K562 (cell line): ENCODE measurements at regions not wholly inside any gene's neighbourhood (a gene's known extent, or its start where the extent isn't known, plus 50 kb on each side); places are given as distances from the start of the nearest gene placed in this dataset.
"Not testable (repeated sequence)": the region's sequence is repeated elsewhere in the genome, so short reads cannot be mapped to it uniquely, and the experiment has no call there.

ENCODE experiments used
- ATAC-seq: fragments of 200-7000 bp; cut with Tn5 transposase; 3 replicates; pipeline ENCODE4 v1.9.1; 2020; ENCODE audit warnings: moderate library complexity
- BruUV-seq: library from RNA; stranded (reverse); fragments of 400-500 nt; replicated peaks from 2 replicates; lab custom pipeline; 2021; lab: Mats Ljungman, UMichigan
- CTCF ChIA-PET: fragments of 300-600 bp; formaldehyde crosslinking; extraction: SDS; loops from one replicate; lab custom pipeline; 2021; ENCODE audit warnings: low intra/inter-chr PET ratio; lab: Yijun Ruan, JAX
- POLR2A ChIA-PET: fragments of 300-600, 350-650 bp; sonication (Branson Sonifier 250); formaldehyde crosslinking; extraction: SDS; loops from one replicate; lab custom pipeline; 2021; ENCODE audit warnings: antibody characterized with exemption, inconsistent platforms; lab: Yijun Ruan, JAX
- DNase-seq, 4 experiments: peaks; one replicate each; pipeline versions ENCODE4 v3.0.0 to v3.0.0-alpha.2; 2011 to 2018; ENCODE audit warnings: low spot score in 3 of 4, mixed read lengths in 3 of 4; ENCODE audit errors: extremely low read depth in 1 of 4
- FAIRE-seq: peaks from 2 replicates; lab custom pipeline; 2011; peaks lifted over from hg19 to GRCh38; lab: Jason Lieb, UNC
- H2AFZ ChIP-seq: 2 replicates; pipeline ENCODE4 v1.6.0; 2011; ENCODE audit warnings: low read depth, low read length, control low read depth, inconsistent platforms
- H3K27ac ChIP-seq: fragments of 200-600 bp; 3 replicates; pipeline ENCODE4 v1.8.0; 2011; ENCODE audit warnings: low read depth, mild to moderate bottlenecking, control low read depth, inconsistent platforms, low read length, moderate library complexity, mixed read lengths; ENCODE audit errors: extremely low read depth
- H3K27me3 ChIP-seq, 2 experiments: fragments of 300-600 bp in 1 of 2; 2 replicates in 1 of 2; 3 replicates in 1 of 2; pipeline versions ENCODE4 v1.6.0 to v1.8.0; 2011; ENCODE audit warnings: inconsistent platforms in 2 of 2, low read length in 2 of 2, mild to moderate bottlenecking in 1 of 2, mixed read lengths in 1 of 2, moderate library complexity in 1 of 2; ENCODE audit not compliant: control insufficient read depth in 2 of 2, insufficient read depth in 2 of 2
- H3K36me3 ChIP-seq: fragments of 300-600 bp; 3 replicates; pipeline ENCODE4 v1.8.0; 2011; ENCODE audit warnings: mild to moderate bottlenecking, low read length, inconsistent platforms; ENCODE audit not compliant: control insufficient read depth, insufficient read depth
- H3K4me1 ChIP-seq, 2 experiments: fragments of 200-600 bp in 1 of 2; replicated peaks in 1 of 2; 2 replicates in 1 of 2; 3 replicates in 1 of 2; pipeline versions ENCODE4 v1.5.1 to v1.8.0; 2011; ENCODE audit warnings: inconsistent platforms in 2 of 2, low read length in 2 of 2, mild to moderate bottlenecking in 1 of 2, mixed read lengths in 1 of 2, moderate library complexity in 1 of 2; ENCODE audit not compliant: control insufficient read depth in 2 of 2, insufficient read depth in 2 of 2
- H3K4me2 ChIP-seq: 2 replicates; pipeline ENCODE4 v1.6.1; 2011; ENCODE audit warnings: low read length, control low read depth, inconsistent platforms, mixed read lengths; ENCODE audit not compliant: insufficient read depth
- H3K4me3 ChIP-seq: fragments of 200-600 bp; sonication (generic), shearing (Covaris generic); 2 replicates; pipeline ENCODE4 v1.5.1; 2016; ENCODE audit warnings: control low read depth, inconsistent platforms
- H3K79me2 ChIP-seq: fragments of 200-600 bp; 3 replicates; pipeline ENCODE4 v1.8.0; 2011; ENCODE audit warnings: low read length, inconsistent platforms; ENCODE audit not compliant: control insufficient read depth, insufficient read depth
- H3K9ac ChIP-seq, 2 experiments: 2 replicates each; pipeline versions ENCODE4 v1.6.0 to v1.6.1; 2011; ENCODE audit warnings: low read depth in 2 of 2, low read length in 2 of 2, control low read depth in 1 of 2, inconsistent platforms in 1 of 2, mild to moderate bottlenecking in 1 of 2, mixed read lengths in 1 of 2; ENCODE audit not compliant: insufficient read depth in 1 of 2
- H3K9me1 ChIP-seq: one replicate; pipeline ENCODE4 v1.6.0; 2011; ENCODE audit warnings: inconsistent platforms, mild to moderate bottlenecking, low read length, moderate library complexity; ENCODE audit not compliant: control insufficient read depth, insufficient read depth
- H3K9me3 ChIP-seq: replicated peaks from 2 replicates; pipeline ENCODE4 v1.5.1; 2011; ENCODE audit warnings: low read depth, low read length, inconsistent platforms; ENCODE audit not compliant: control insufficient read depth, insufficient read depth
- H4K20me1 ChIP-seq: replicated peaks from 2 replicates; pipeline ENCODE4 v1.6.1; 2011; ENCODE audit warnings: low read length, inconsistent platforms, mixed read lengths; ENCODE audit not compliant: control insufficient read depth, insufficient read depth
- ELF2 ChIP-seq: fragments of 250-450 bp; sonication (Bioruptor Pico); IDR thresholded peaks from 2 replicates; pipeline ENCODE4 v1.5.0; 2021; ENCODE audit warnings: mild to moderate bottlenecking
- HNRNPL ChIP-seq: fragments of 200-400 bp; formaldehyde crosslinking; IDR thresholded peaks from 2 replicates; pipeline ENCODE4 v1.6.1; 2017; ENCODE audit warnings: low read depth, mild to moderate bottlenecking, low read length
- MAX ChIP-seq: sonication (generic); formaldehyde crosslinking; IDR thresholded peaks from 2 replicates; pipeline ENCODE4 v1.9.0; 2022; ENCODE audit warnings: mild to moderate bottlenecking, missing genetic modification reagents
- MED1 ChIP-seq: sonication (generic); formaldehyde crosslinking; IDR thresholded peaks from 2 replicates; pipeline ENCODE4 v1.8.1; 2023; ENCODE audit warnings: missing genetic modification reagents, borderline replicate concordance
- NR2F6 ChIP-seq: fragments of 450-650 bp; formaldehyde crosslinking; IDR thresholded peaks from 2 replicates; pipeline ENCODE4 v1.4.0; 2020; ENCODE audit warnings: mild to moderate bottlenecking
- POLR2AphosphoS5 ChIP-seq: IDR thresholded peaks from 2 replicates; pipeline ENCODE4 v1.6.1; 2011; ENCODE audit warnings: mild to moderate bottlenecking, low read depth, low read length, moderate library complexity; ENCODE audit not compliant: control insufficient read depth, insufficient read depth
- PRPF4 ChIP-seq: fragments of 200-400 bp; formaldehyde crosslinking; IDR thresholded peaks from one replicate; pipeline ENCODE4 v1.6.1; 2017; ENCODE audit warnings: low read length, low read depth, mild to moderate bottlenecking; ENCODE audit not compliant: insufficient read depth, poor library complexity, severe bottlenecking
- RBM34 ChIP-seq: fragments of 200-400 bp; formaldehyde crosslinking; IDR thresholded peaks from 2 replicates; pipeline ENCODE4 v1.6.1; 2018; ENCODE audit warnings: low read length, borderline replicate concordance; ENCODE audit not compliant: insufficient read depth
- RFX7 ChIP-seq: fragments of 250-450 bp; sonication (Bioruptor Pico); IDR thresholded peaks from 2 replicates; pipeline ENCODE4 v1.5.1; 2021; ENCODE audit warnings: mild to moderate bottlenecking
- RREB1 ChIP-seq: fragments of 250-450 bp; sonication (Bioruptor Pico); IDR thresholded peaks from 2 replicates; pipeline ENCODE4 v1.4.0; 2020
- SFPQ ChIP-seq: fragments of 200-400 bp; formaldehyde crosslinking; IDR thresholded peaks from 2 replicates; pipeline ENCODE4 v1.6.1; 2017; ENCODE audit warnings: mild to moderate bottlenecking, low read depth, low read length, moderate library complexity
- TSC22D4 ChIP-seq: fragments of 450-650 bp; IDR thresholded peaks from 2 replicates; pipeline ENCODE4 v1.6.1; 2016; ENCODE audit warnings: missing genetic modification characterization, missing biosample characterization, control low read depth
- ZC3H11A ChIP-seq: IDR thresholded peaks from 2 replicates; pipeline ENCODE4 v1.6.1; 2012; ENCODE audit warnings: low read depth, low read length, improper control_type of control experiment
- WGBS: fragments of 100-300 bp; shearing (Covaris generic); methylation state at CpG from one replicate; pipeline ENCODE4 v1.1.6; 2016; ENCODE audit warnings: low coverage, mixed read lengths; ENCODE audit not compliant: insufficient coverage; ENCODE audit errors: missing lambda C conversion rate; 5-methylcytosine and 5-hydroxymethylcytosine counted together
- in situ Hi-C: fragments of 300-500 bp; cut with MboI; formaldehyde crosslinking; loops from 4 replicates; pipeline ENCODE4 v1.15.0; 2018; ENCODE audit warnings: inconsistent platforms, mixed read lengths
- intact Hi-C: fragments of 100-400 bp; cut with micrococcal nuclease; formaldehyde crosslinking; loops from 2 replicates; pipeline ENCODE4 v1.14.2; 2022

GRCh38 chrX:88944661-88945060 is 197.6 kb downstream of the CPXCR1 start (continued):
- TF ChIP-seq MAX (CRISPR knock-in tag) (no peak), POLR2AphosphoS5 (no peak), NR2F6 (CRISPR knock-in tag) (no peak), RBM34 (no peak), HNRNPL (no peak), RFX7 (no peak), RREB1 (CRISPR knock-in tag) (no peak), PRPF4 (no peak), ELF2 (CRISPR knock-in tag) (no peak), TSC22D4 (tag) (no peak), SFPQ (no peak), ZC3H11A (no peak), MED1 (CRISPR knock-in tag) (no peak)
- TF ChIP-seq, all 486 proteins: peak for 0

- H3K9me1 ChIP-seq, H3K4me3 ChIP-seq, H3K36me3 ChIP-seq, ATAC-seq, H3K9me3 ChIP-seq, H2AFZ ChIP-seq, BruUV-seq, H3K27me3 ChIP-seq, H3K4me1 ChIP-seq, DNase-seq, H3K9ac ChIP-seq, FAIRE-seq, H3K79me2 ChIP-seq, intact Hi-C loops, POLR2A ChIA-PET, H4K20me1 ChIP-seq, CTCF ChIA-PET, H3K27ac ChIP-seq, H3K4me2 ChIP-seq, in situ Hi-C loops: not testable (repeated sequence)
- 0% methylated on average over 4 of the region's 4 CpGs for WGBS
Observed at GRCh38 chrX:88956059-88956458, 209.0 kb downstream of the CPXCR1 start.
